VCaP (cell line): ENCODE measurements at regions not wholly inside any gene's neighbourhood (a gene's known extent, or its start where the extent isn't known, plus 50 kb on each side); places are given as distances from the start of the nearest gene placed in this dataset.
A peak's percentile ranks its signal among the peaks of the same experiment; 100 is the strongest.

ENCODE experiments used
- H3K27ac ChIP-seq: fragments of 450-650 bp; 2 replicates; pipeline ENCODE4 v1.5.1; 2017
- CTCF ChIP-seq: fragments of 450-650 bp; conservative IDR thresholded peaks from 2 replicates; pipeline ENCODE4 v1.5.1; 2017; ENCODE audit warnings: mild to moderate bottlenecking, moderate library complexity

GRCh38 chr15:87805117-87805820 is 451.3 kb downstream of the NTRK3 start:
- no peak for TF ChIP-seq CTCF
- H3K27ac ChIP-seq, result peak overlapping the region; percentile 80

GRCh38 chr15:87804451-87804850 is 452.1 kb downstream of the NTRK3 start:
- H3K27ac ChIP-seq, result peak overlapping the region; percentile 80
- no peak for TF ChIP-seq CTCF

- no peak overlapping the region for H3K27ac ChIP-seq
- TF ChIP-seq CTCF, result no peak
Measured at GRCh38 chr15:87799838-87800237, 456.7 kb downstream of the NTRK3 start.

- no peak for TF ChIP-seq CTCF
- H3K27ac ChIP-seq, result no peak overlapping the region
Measured at GRCh38 chr15:87799428-87799827, 457.1 kb downstream of the NTRK3 start.

- TF ChIP-seq CTCF, result no peak
- no peak overlapping the region for H3K27ac ChIP-seq
Measured at GRCh38 chr15:87793725-87794124, 462.8 kb downstream of the NTRK3 start.

- no peak overlapping the region for H3K27ac ChIP-seq
- no peak for TF ChIP-seq CTCF
Measured at GRCh38 chr15:87792250-87793040, 464.1 kb downstream of the NTRK3 start.

GRCh38 chr15:87781959-87782625 is 474.4 kb downstream of the NTRK3 start:
- TF ChIP-seq CTCF, result no peak
- H3K27ac ChIP-seq, result no peak overlapping the region
